HG03060 (cell line): ENCODE measurements at regions not wholly inside any gene's neighbourhood (a gene's known extent, or its start where the extent isn't known, plus 50 kb on each side); places are given as distances from the start of the nearest gene placed in this dataset.
"Not testable (repeated sequence)": the region's sequence is repeated elsewhere in the genome, so short reads cannot be mapped to it uniquely, and the experiment has no call there.

Experiments used
- ATAC-seq: cut with Tn5 transposase; IDR thresholded peaks from one replicate; pipeline ENCODE4 v1.9.1; 2021; ENCODE audit warnings: low read depth, moderate number of reproducible peaks; ENCODE audit not compliant: unreplicated experiment

GRCh38 chr6:112839525-112839961 lies 492.4 kb downstream of the RFPL4B start:
- ATAC-seq: no peak

GRCh38 chr6:112841553-112842329 lies 494.6 kb downstream of the RFPL4B start:
- peak; percentile 81 for ATAC-seq

GRCh38 chr6:112842330-112842685 lies 495.2 kb downstream of the RFPL4B start:
- no peak for ATAC-seq

GRCh38 chr6:112846681-112847080 lies 499.6 kb downstream of the RFPL4B start:
- ATAC-seq: no peak

GRCh38 chr6:112851146-112851545 lies 504.0 kb downstream of the RFPL4B start:
- no peak for ATAC-seq

- no peak for ATAC-seq
These were observed 506.0 kb downstream of the RFPL4B start for GRCh38 chr6:112853162-112853561.

GRCh38 chr6:112863753-112864152 lies 516.6 kb downstream of the RFPL4B start:
- no peak for ATAC-seq

GRCh38 chr6:112865131-112865530 lies 518.0 kb downstream of the RFPL4B start:
- no peak for ATAC-seq

GRCh38 chr6:112874881-112875280 lies 527.8 kb downstream of the RFPL4B start:
- ATAC-seq: no peak

GRCh38 chr6:112877134-112878100 lies 530.3 kb downstream of the RFPL4B start:
- ATAC-seq: no peak

- ATAC-seq: no peak
These were observed 532.8 kb downstream of the RFPL4B start for GRCh38 chr6:112879920-112880413.

GRCh38 chr6:112881027-112881426 lies 533.9 kb downstream of the RFPL4B start:
- no peak for ATAC-seq

GRCh38 chr6:112881828-112882780 lies 535.0 kb downstream of the RFPL4B start:
- no peak for ATAC-seq

- ATAC-seq: no peak
These were observed 536.0 kb downstream of the RFPL4B start for GRCh38 chr6:112883095-112883494.

GRCh38 chr6:112886415-112886814 lies 539.3 kb downstream of the RFPL4B start:
- ATAC-seq: no peak

- not testable (repeated sequence) for ATAC-seq
These were observed 540.3 kb downstream of the RFPL4B start for GRCh38 chr6:112887424-112887823.

GRCh38 chr6:112899541-112899940 lies 552.4 kb downstream of the RFPL4B start:
- no peak for ATAC-seq

- ATAC-seq: no peak
These were observed 556.2 kb downstream of the RFPL4B start for GRCh38 chr6:112903361-112903760.

GRCh38 chr6:112906726-112907125 lies 559.6 kb downstream of the RFPL4B start:
- ATAC-seq: no peak

- no peak for ATAC-seq
These were observed 562.7 kb downstream of the RFPL4B start for GRCh38 chr6:112909781-112910180.
